Fibroblast of villous mesenchyme (primary cell): ENCODE measurements at regions not wholly inside any gene's neighbourhood (a gene's known extent, or its start where the extent isn't known, plus 50 kb on each side); places are given as distances from the start of the nearest gene placed in this dataset.
A peak's percentile ranks its signal among the peaks of the same experiment; 100 is the strongest.

ENCODE experiments used
- DNase-seq: peaks from one replicate; pipeline ENCODE4 v3.0.0-alpha.2; 2010; ENCODE audit warnings: low read depth
- H3K4me3 ChIP-seq: 2 replicates; pipeline ENCODE4 v1.5.1; 2011; ENCODE audit warnings: low read depth, mild to moderate bottlenecking, low read length
- TF ChIP-seq, protein P1 (sequence below): IDR thresholded peaks from 2 replicates; pipeline ENCODE4 v1.5.1; 2012; ENCODE audit warnings: low read depth, mild to moderate bottlenecking, low read length; ENCODE audit not compliant: insufficient read depth

DNA sequence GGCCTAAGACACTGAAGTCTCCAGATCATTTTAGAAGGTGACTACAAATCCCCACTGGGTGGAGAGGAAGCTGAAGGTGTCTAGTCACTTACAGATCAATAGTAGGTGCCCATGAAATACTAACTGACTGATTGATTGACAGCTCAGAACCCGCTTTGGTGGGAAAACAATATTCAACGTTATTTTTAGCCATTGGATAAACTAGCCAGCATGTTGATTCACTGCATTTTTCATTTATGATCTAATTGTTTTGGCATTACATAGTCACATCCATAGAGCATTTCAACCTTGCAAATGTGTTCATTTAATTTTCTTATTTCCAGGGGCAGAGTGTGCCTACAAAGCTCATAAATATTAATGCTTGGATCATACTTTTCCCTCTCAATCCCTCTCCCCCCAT is 162.3 kb downstream of the MREG start:
- no peak overlapping the region for H3K4me3 ChIP-seq
- DNase-seq: no peak
- TF ChIP-seq, protein P1, sequence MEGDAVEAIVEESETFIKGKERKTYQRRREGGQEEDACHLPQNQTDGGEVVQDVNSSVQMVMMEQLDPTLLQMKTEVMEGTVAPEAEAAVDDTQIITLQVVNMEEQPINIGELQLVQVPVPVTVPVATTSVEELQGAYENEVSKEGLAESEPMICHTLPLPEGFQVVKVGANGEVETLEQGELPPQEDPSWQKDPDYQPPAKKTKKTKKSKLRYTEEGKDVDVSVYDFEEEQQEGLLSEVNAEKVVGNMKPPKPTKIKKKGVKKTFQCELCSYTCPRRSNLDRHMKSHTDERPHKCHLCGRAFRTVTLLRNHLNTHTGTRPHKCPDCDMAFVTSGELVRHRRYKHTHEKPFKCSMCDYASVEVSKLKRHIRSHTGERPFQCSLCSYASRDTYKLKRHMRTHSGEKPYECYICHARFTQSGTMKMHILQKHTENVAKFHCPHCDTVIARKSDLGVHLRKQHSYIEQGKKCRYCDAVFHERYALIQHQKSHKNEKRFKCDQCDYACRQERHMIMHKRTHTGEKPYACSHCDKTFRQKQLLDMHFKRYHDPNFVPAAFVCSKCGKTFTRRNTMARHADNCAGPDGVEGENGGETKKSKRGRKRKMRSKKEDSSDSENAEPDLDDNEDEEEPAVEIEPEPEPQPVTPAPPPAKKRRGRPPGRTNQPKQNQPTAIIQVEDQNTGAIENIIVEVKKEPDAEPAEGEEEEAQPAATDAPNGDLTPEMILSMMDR: no peak

DNA sequence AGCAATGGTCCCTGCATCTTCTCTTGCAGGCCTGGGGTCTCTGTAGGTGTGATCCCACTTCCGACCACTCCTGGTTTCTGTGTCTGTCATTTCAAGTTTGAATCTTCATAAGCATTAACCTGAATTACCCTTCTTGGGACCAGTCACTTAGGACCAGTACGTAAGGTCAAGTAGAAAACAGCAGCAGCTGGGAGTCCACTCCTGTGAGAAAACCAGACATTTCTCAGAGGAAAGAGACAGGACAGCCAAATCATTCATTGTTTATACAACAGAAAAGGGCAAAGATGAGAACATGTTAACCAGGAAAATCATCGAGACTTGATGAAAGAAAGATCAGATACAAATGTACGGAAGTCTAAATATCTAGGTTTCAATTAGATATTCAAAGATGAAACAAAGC is 163.0 kb downstream of the MREG start:
- H3K4me3 ChIP-seq: no peak overlapping the region
- TF ChIP-seq, protein P1: no peak
- peak; percentile 64 for DNase-seq

GRCh38 chr2:215849771-215850170 is 163.6 kb downstream of the MREG start:
- peak; percentile 53 for DNase-seq
- TF ChIP-seq, protein P1: no peak
- no peak overlapping the region for H3K4me3 ChIP-seq

GRCh38 chr2:215848698-215849097 is 164.7 kb downstream of the MREG start:
- TF ChIP-seq, protein P1: no peak
- H3K4me3 ChIP-seq: no peak overlapping the region
- DNase-seq: no peak

DNA sequence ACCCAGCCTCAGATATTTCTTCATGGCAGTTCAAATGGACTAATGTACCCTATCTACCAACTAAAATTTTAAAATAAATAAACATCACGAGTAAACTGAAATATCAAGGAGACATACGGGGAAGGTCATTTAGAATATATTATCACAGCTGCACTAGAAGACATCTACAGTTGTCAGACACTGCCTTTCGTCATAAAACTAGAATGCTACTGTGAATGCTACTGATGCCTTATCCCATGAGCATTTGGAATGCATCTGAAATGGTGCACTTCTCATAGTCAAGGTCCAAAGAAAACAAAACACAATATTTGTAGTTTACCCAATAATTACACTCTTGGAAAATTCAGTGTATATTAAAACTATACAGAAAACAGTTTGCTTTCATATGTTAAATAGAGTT is 165.2 kb downstream of the MREG start:
- no peak overlapping the region for H3K4me3 ChIP-seq
- TF ChIP-seq, protein P1: no peak
- no peak for DNase-seq

GRCh38 chr2:215847718-215848117 is 165.6 kb downstream of the MREG start:
- no peak overlapping the region for H3K4me3 ChIP-seq
- TF ChIP-seq, protein P1: no peak
- DNase-seq: no peak

DNA sequence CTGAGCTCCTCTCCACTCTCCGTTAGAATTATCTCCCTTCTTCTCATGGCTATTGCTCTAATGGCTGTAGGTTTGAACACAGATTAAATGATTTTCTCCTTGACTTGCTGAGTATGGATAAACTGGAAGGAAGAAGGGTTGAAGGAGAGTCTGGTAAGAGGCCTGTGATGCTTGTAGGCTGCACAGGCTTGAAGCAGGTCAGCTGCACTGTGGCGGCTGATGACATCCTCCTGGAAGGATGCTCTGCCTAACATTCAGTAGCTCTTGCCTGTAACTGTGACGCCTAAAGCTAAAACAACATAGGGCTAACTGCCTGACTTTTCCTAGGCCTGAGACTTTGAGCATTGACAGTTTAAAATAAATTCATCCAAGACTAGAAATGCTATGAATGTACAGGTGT is 166.3 kb downstream of the MREG start:
- DNase-seq: no peak
- TF ChIP-seq, protein P1: no peak
- H3K4me3 ChIP-seq: no peak overlapping the region
